Nephron progenitor cell (in vitro differentiated cells): ENCODE measurements at regions not wholly inside any gene's neighbourhood (a gene's known extent, or its start where the extent isn't known, plus 50 kb on each side); places are given as distances from the start of the nearest gene placed in this dataset.

Source experiments
- DNase-seq: peaks from one replicate; pipeline ENCODE4 v3.0.0; 2021
- H3K27ac Mint-ChIP-seq: 2 replicates; pipeline ENCODE4 v1.8.0; 2021; ENCODE audit warnings: mild to moderate bottlenecking, moderate library complexity, mixed read lengths
- H3K27me3 Mint-ChIP-seq: 2 replicates; pipeline ENCODE4 v1.8.0; 2021; ENCODE audit warnings: mild to moderate bottlenecking, low read depth, mixed read lengths; ENCODE audit not compliant: poor library complexity
- H3K36me3 Mint-ChIP-seq: 2 replicates; pipeline ENCODE4 v1.8.0; 2021; ENCODE audit warnings: low read depth, mixed read lengths
- H3K4me1 Mint-ChIP-seq: 2 replicates; pipeline ENCODE4 v1.8.0; 2021; ENCODE audit warnings: mixed read lengths
- H3K4me3 Mint-ChIP-seq: 2 replicates; pipeline ENCODE4 v1.8.0; 2021; ENCODE audit warnings: mild to moderate bottlenecking, moderate library complexity, mixed read lengths
- H3K9me3 Mint-ChIP-seq: 2 replicates; pipeline ENCODE4 v1.8.0; 2021; ENCODE audit warnings: mild to moderate bottlenecking, moderate library complexity, mixed read lengths
- CTCF ChIP-seq: fragments of 200-600 bp; sonication (generic); IDR thresholded peaks from 2 replicates; pipeline ENCODE4 v1.5.0; 2021; ENCODE audit warnings: antibody characterized with exemption

GRCh38 chr10:2599571-2599970 is 467.8 kb upstream of the PFKP start:
- Mint-ChIP-seq H3K4me3 (no peak overlapping the region), H3K27ac (no peak overlapping the region), H3K9me3 (no peaks in the 10 kb centered on the region), H3K27me3 (peaks cover 4% of the 10 kb centered on the region), H3K36me3 (no peaks in the 10 kb centered on the region), H3K4me1 (no peaks in the 10 kb centered on the region)
- DNase-seq = no peak
- no peak for TF ChIP-seq CTCF

- no peak overlapping the region for H3K27ac Mint-ChIP-seq
- TF ChIP-seq CTCF = no peak
- DNase-seq = no peak
- no peak overlapping the region for H3K4me3 Mint-ChIP-seq
- peaks cover 5% of the 10 kb centered on the region for H3K36me3 Mint-ChIP-seq
- H3K27me3 Mint-ChIP-seq = peaks cover 4% of the 10 kb centered on the region
- peaks cover 9% of the 10 kb centered on the region for H3K9me3 Mint-ChIP-seq
- no peaks in the 10 kb centered on the region for H3K4me1 Mint-ChIP-seq
Observed at GRCh38 chr10:2592360-2593160, 474.8 kb upstream of the PFKP start.

- H3K27ac Mint-ChIP-seq = no peak overlapping the region
- H3K9me3 Mint-ChIP-seq = peaks cover 9% of the 10 kb centered on the region
- peaks cover 4% of the 10 kb centered on the region for H3K27me3 Mint-ChIP-seq
- no peaks in the 10 kb centered on the region for H3K4me1 Mint-ChIP-seq
- no peak overlapping the region for H3K4me3 Mint-ChIP-seq
- DNase-seq = no peak
- no peak for TF ChIP-seq CTCF
- peaks cover 5% of the 10 kb centered on the region for H3K36me3 Mint-ChIP-seq
Observed at GRCh38 chr10:2589196-2589595, 478.2 kb upstream of the PFKP start.

- H3K4me1 Mint-ChIP-seq = no peaks in the 10 kb centered on the region
- H3K4me3 Mint-ChIP-seq = no peak overlapping the region
- no peaks in the 10 kb centered on the region for H3K9me3 Mint-ChIP-seq
- no peak for TF ChIP-seq CTCF
- H3K36me3 Mint-ChIP-seq = no peaks in the 10 kb centered on the region
- H3K27me3 Mint-ChIP-seq = peaks cover 3% of the 10 kb centered on the region
- no peak overlapping the region for H3K27ac Mint-ChIP-seq
- DNase-seq = no peak
Observed at GRCh38 chr10:2584385-2584784, 483.0 kb upstream of the PFKP start.

- Mint-ChIP-seq H3K4me1 (no peaks in the 10 kb centered on the region), H3K27me3 (peaks cover 14% of the 10 kb centered on the region), H3K36me3 (no peaks in the 10 kb centered on the region), H3K27ac (no peak overlapping the region), H3K9me3 (no peaks in the 10 kb centered on the region), H3K4me3 (no peak overlapping the region)
- no peak for TF ChIP-seq CTCF
- no peak for DNase-seq
Observed at GRCh38 chr10:2576892-2577291, 490.5 kb upstream of the PFKP start.

- Mint-ChIP-seq H3K4me1 (no peaks in the 10 kb centered on the region), H3K4me3 (no peak overlapping the region), H3K36me3 (no peaks in the 10 kb centered on the region), H3K9me3 (no peaks in the 10 kb centered on the region), H3K27me3 (peaks cover 14% of the 10 kb centered on the region), H3K27ac (no peak overlapping the region)
- DNase-seq = no peak
- no peak for TF ChIP-seq CTCF
Observed at GRCh38 chr10:2575460-2575859, 491.9 kb upstream of the PFKP start.
